GM13977 (cell line): ENCODE measurements at regions not wholly inside any gene's neighbourhood (a gene's known extent, or its start where the extent isn't known, plus 50 kb on each side); places are given as distances from the start of the nearest gene placed in this dataset.

ENCODE experiments used
- DNase-seq: peaks from one replicate; pipeline ENCODE4 v3.0.0; 2012; ENCODE audit warnings: low spot score
- CTCF ChIP-seq: IDR thresholded peaks from 2 replicates; pipeline ENCODE4 v1.5.1; 2012; ENCODE audit warnings: mild to moderate bottlenecking, control low read depth; ENCODE audit not compliant: insufficient read depth; ENCODE audit errors: extremely low read depth, missing control alignments
- in situ Hi-C: fragments of 300-500 bp; cut with MboI; formaldehyde crosslinking; loops from one replicate; pipeline ENCODE4 v1.12.0; 2022; ENCODE audit warnings: low sequenced_read_pairs, low pct_unique_long_range_greater_than_20kb, mixed read lengths, inconsistent platforms; ENCODE audit not compliant: unreplicated experiment

DNA sequence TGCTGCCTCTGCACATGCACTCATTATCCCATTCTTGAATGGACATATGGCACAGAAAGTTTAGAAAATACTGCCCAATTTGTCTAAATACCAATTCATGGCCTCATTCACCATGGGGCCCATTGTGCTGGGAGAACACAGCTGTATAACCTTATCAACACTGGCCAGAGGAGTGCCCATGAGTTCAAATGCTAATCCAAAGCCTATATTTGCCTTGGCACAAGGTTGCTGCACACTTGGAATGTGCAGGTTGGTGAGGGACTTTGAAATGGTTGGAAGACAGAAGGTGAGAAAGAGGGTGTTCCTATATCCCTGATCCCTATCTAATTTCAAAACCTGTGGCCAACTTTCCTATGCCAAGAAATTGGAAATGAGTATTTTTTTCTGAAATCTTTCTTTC, 693.9 kb upstream of the ID2 start:
- in situ Hi-C loops: no loop called here
- DNase-seq: no peak
- TF ChIP-seq CTCF: no peak

GRCh38 chr2:7988440-7988839, 693.4 kb upstream of the ID2 start:
- in situ Hi-C loops: no loop called here
- no peak for TF ChIP-seq CTCF
- DNase-seq: no peak

GRCh38 chr2:7989823-7990222, 692.0 kb upstream of the ID2 start:
- TF ChIP-seq CTCF: no peak
- in situ Hi-C loops: no loop called here
- DNase-seq: no peak

DNA sequence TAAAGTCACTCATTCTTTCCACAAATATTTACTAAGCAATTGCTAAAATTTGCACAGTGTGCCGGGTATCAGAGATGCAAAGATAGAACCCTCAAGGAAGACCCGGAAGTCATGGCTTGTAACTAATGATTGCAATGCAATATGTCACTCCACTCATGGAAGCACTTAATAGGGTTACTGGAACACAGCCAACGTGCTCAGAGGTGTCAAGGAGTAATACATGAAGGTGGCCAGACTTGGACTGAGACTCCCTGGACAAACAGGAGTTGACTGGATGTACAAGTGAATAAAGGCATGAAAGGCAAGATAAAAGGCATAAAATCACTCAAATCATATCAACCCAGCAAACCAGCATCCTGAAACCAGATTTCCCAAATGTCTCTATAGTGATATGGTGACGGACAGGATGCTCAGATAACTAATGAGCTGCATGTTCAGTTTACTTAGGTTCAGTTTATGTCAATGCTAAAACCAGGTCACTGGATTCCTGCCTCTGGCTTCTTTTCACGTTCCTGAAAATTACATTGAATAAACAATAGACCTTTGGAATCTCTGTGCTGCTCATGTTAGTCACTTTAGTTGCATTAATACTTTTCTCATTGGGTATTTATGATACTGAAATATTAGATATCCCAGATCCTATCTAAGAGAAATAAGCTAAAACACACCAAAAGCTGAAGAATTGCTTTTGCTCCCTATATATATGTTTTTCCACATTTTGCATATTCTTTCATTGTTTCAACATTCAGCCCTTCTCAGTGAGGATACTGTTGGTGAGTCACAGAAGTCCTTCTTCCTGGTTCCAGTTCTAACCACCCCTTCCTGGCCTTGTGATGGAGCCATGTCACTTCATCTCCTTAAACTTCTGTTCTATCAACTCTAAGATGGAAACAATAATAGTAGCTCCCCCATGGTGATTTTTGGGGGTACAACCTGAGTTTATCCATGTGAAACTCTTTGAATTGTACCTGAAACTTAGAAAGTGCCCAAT, 688.9 kb upstream of the ID2 start:
- in situ Hi-C loops: no loop called here

DNA sequence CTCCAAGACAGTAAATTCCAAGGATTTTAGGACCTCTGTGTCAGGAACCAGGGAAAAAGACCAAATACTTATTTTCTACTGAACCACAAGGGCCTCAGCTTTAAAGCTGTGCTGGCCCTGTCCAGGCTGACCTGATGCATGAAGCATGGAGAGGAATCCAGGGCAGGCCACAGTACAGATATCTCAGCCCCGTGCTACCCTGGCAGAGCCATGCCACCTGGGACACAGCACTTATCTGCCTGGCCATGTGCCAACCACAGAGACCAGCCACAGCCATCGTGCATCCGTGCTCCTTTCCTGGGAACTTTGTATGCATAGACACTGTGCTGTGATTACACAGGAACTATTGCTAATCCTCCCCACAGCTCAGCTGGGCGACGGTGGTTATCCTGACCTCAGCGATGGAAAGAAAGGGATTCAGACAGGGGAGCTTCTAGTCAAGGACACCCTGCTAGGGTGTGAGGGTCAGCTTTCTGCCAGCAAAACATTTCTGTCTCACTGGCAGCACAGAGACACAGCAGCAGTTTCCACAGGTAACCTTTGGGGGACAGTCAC, 687.4 kb upstream of the ID2 start:
- no peak for DNase-seq
- in situ Hi-C loops: no loop called here
- no peak for TF ChIP-seq CTCF

More for the DNA sequence above, 688.9 kb upstream of the ID2 start:
- DNase-seq: no peak
- TF ChIP-seq CTCF: no peak

GRCh38 chr2:7997279-7997678, 684.6 kb upstream of the ID2 start:
- no peak for DNase-seq
- in situ Hi-C loops: no loop called here
- no peak for TF ChIP-seq CTCF
